ENCODE measurements at regions not wholly inside any gene's neighbourhood (a gene's known extent, or its start where the extent isn't known, plus 50 kb on each side); places are given as distances from the start of the nearest gene placed in this dataset.

DNA sequence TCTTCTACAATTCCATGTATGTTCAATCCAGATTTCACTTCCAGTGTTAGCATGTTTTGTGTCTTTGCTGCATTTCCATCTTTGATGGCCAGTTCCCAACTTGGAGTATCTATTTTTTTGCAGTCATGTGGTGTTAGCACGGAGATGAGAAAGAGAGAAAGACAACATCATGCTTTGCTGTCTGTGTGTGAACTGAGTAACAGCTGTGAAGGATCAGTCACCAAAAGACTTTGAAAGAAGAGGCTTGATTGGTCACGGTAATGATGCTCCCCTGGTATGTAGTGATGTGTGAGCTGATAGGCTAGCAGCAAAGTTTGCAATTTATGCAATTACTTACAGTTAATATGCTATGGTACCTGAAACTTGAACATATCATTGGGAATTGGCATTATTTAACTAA lies 731.3 kb upstream of the NRSN1 start:
- Histone ChIP-seq H3K9me1 (ENCODE audit: insufficient read depth, low read length) (no peaks in the 10 kb centered on the region; the same call in 1 of the 2 replicates), H3K4me1 (ENCODE audit: control insufficient read depth, insufficient read depth, low read length) (no peaks in the 10 kb centered on the region), H3K9ac (ENCODE audit: low read depth, low read length) (no peak overlapping the region), H3K14ac (replicated peaks; ENCODE audit: low read depth, low read length) (no peak overlapping the region; the same call in 1 of the 2 replicates), H4K91ac (ENCODE audit: insufficient read depth, low read depth, low read length) (no peak overlapping the region), H3K23ac (ENCODE audit: low read depth, low read length) (no peak overlapping the region; the same call in 1 of the 2 replicates), H2BK20ac (ENCODE audit: low read depth, low read length) (no peak overlapping the region), H4K20me1 (ENCODE audit: insufficient read depth, low read length) (no peaks in the 10 kb centered on the region), H4K8ac (ENCODE audit: low read depth in 2 of 2, low read length in 2 of 2) (no peak overlapping the region), H2BK5ac (ENCODE audit: low read depth, low read length, poor library complexity, severe bottlenecking) (no peak overlapping the region), H3K4ac (ENCODE audit: low read depth, low read length) (no peak overlapping the region), H2BK15ac (ENCODE audit: low read depth, low read length) (no peak overlapping the region), H2AK9ac (replicated peaks; ENCODE audit: low read depth, low read length, poor library complexity) (no peak overlapping the region), H2BK120ac (ENCODE audit: low read depth, low read length) (no peak overlapping the region), H3K27me3 (ENCODE audit: control insufficient read depth, insufficient read depth, low read length) (no peaks in the 10 kb centered on the region), H3K18ac (ENCODE audit: low read depth, low read length) (no peak overlapping the region), H3K27ac (ENCODE audit: insufficient read depth, low read length) (no peak overlapping the region), H3K56ac (ENCODE audit: extremely low read depth, insufficient read depth, low read length) (no peak overlapping the region; the same call in 1 of the 2 replicates), H3K4me2 (ENCODE audit: low read depth, low read length) (no peak overlapping the region), H3K36me3 (ENCODE audit: control insufficient read depth, insufficient read depth, low read length) (no peaks in the 10 kb centered on the region), H2AFZ (replicated peaks; ENCODE audit: low read length, poor library complexity) (no peak overlapping the region), H3K9me3 (ENCODE audit: control insufficient read depth, insufficient read depth, low read length) (no peaks in the 10 kb centered on the region), H4K5ac (ENCODE audit: low read depth, low read length) (no peak overlapping the region), H2AK5ac (ENCODE audit: low read depth, low read length) (no peak overlapping the region), H3K79me1 (ENCODE audit: low read depth in 1 of 2, low read length in 2 of 2) (no peaks in the 10 kb centered on the region), H3K4me3 (ENCODE audit: insufficient read depth, low read depth, low read length) (no peak overlapping the region)
- WGBS, 2 experiments (ENCODE audit: extremely low coverage in 2 of 2, insufficient read length in 1 of 2), result no CpG with 5 or more reads among the region's 2 CpGs
- dilution Hi-C loops (cut with HindIII; ENCODE audit: low sequenced_read_pairs, unreplicated experiment) (no loop called here), intact Hi-C loops (cut with micrococcal nuclease) (no loop called here), in situ Hi-C loops (cut with MboI; ENCODE audit: low sequenced_read_pairs) (no loop called here)
- ChIA-PET POLR2A (ENCODE audit: unreplicated experiment) (no interaction called here), CTCF (interaction anchor here (1.0 kb wide), 1 partner anchor 14 kb away, joined by 4 read pairs; no protein-coding TSS in a partner anchor)
- TF ChIP-seq SMC3 (IDR thresholded peaks at IDR 0.05; ENCODE audit: low read depth, low read length), result no peak
- TF ChIP-seq NFE2L2 (IDR thresholded peaks at IDR 0.05; ENCODE audit: low read depth, low read length), result no peak
- no peak for TF ChIP-seq BHLHE40 (IDR thresholded peaks at IDR 0.05; ENCODE audit: low read depth, low read length)
- TF ChIP-seq RAD21 (IDR thresholded peaks at IDR 0.05; ENCODE audit: low read length), result no peak
- no peak for TF ChIP-seq CHD1 (IDR thresholded peaks at IDR 0.05; ENCODE audit: low read depth, low read length)
- no peak for TF ChIP-seq MXI1 (IDR thresholded peaks at IDR 0.05; ENCODE audit: borderline replicate concordance, low read depth, low read length)
- TF ChIP-seq MAFK (IDR thresholded peaks at IDR 0.05; ENCODE audit: low read depth, low read length), result no peak
- TF ChIP-seq, protein P1, sequence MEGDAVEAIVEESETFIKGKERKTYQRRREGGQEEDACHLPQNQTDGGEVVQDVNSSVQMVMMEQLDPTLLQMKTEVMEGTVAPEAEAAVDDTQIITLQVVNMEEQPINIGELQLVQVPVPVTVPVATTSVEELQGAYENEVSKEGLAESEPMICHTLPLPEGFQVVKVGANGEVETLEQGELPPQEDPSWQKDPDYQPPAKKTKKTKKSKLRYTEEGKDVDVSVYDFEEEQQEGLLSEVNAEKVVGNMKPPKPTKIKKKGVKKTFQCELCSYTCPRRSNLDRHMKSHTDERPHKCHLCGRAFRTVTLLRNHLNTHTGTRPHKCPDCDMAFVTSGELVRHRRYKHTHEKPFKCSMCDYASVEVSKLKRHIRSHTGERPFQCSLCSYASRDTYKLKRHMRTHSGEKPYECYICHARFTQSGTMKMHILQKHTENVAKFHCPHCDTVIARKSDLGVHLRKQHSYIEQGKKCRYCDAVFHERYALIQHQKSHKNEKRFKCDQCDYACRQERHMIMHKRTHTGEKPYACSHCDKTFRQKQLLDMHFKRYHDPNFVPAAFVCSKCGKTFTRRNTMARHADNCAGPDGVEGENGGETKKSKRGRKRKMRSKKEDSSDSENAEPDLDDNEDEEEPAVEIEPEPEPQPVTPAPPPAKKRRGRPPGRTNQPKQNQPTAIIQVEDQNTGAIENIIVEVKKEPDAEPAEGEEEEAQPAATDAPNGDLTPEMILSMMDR (conservative IDR thresholded peaks at IDR 0.05; ENCODE audit: low read depth, low read length), result no peak
- TF ChIP-seq CEBPB (IDR thresholded peaks at IDR 0.05; ENCODE audit: low read depth, low read length), result no peak
- no peak for TF ChIP-seq RCOR1 (IDR thresholded peaks at IDR 0.05; ENCODE audit: insufficient replicate concordance, low read length)
- TF ChIP-seq POLR2A (IDR thresholded peaks at IDR 0.05; ENCODE audit: low read depth, low read length), result no peak
- ATAC-seq (ENCODE audit: low read depth) (peak; percentile 70), DNase-seq (peak; percentile 40)
- BruUV-seq (replicated peaks), result no TSS peak
